Erythroblast (primary cell): ENCODE measurements at regions not wholly inside any gene's neighbourhood (a gene's known extent, or its start where the extent isn't known, plus 50 kb on each side); places are given as distances from the start of the nearest gene placed in this dataset.

Experiments used
- GATA1 ChIP-seq: IDR thresholded peaks from 2 replicates; pipeline ENCODE4 v1.6.1; 2011; ENCODE audit warnings: low read depth, mild to moderate bottlenecking, control low read depth, low read length, moderate library complexity
- POLR2A ChIP-seq: IDR thresholded peaks from 2 replicates; pipeline ENCODE4 v1.6.1; 2011; ENCODE audit warnings: mild to moderate bottlenecking, low read length

GRCh38 chr3:59566481-59566975 is 516.7 kb upstream of the CFAP20DC start:
- TF ChIP-seq POLR2A (no peak), GATA1 (no peak)
